IPS DF 4.7 (cell line): ENCODE measurements at regions not wholly inside any gene's neighbourhood (a gene's known extent, or its start where the extent isn't known, plus 50 kb on each side); places are given as distances from the start of the nearest gene placed in this dataset.
"Not testable (repeated sequence)": the region's sequence is repeated elsewhere in the genome, so short reads cannot be mapped to it uniquely, and the experiment has no call there.

ENCODE experiments used
- DNase-seq: peaks from one replicate; pipeline ENCODE4 v3.0.0-alpha.2; 2013; ENCODE audit warnings: low spot score; ENCODE audit errors: extremely low read depth

GRCh38 chr16:72729552-72729951 lies 318.4 kb downstream of the ZFHX3 start:
- not testable (repeated sequence) for DNase-seq

GRCh38 chr16:72728516-72728915 lies 319.4 kb downstream of the ZFHX3 start:
- no peak for DNase-seq

- DNase-seq: no peak
Observed at GRCh38 chr16:72727565-72727964, 320.4 kb downstream of the ZFHX3 start.

GRCh38 chr16:72725643-72726042 lies 322.3 kb downstream of the ZFHX3 start:
- no peak for DNase-seq

- no peak for DNase-seq
Observed at GRCh38 chr16:72723781-72724180, 324.1 kb downstream of the ZFHX3 start.

GRCh38 chr16:72722552-72722951 lies 325.4 kb downstream of the ZFHX3 start:
- peak; percentile 44 for DNase-seq

- DNase-seq: no peak
Observed at GRCh38 chr16:72721981-72722380, 325.9 kb downstream of the ZFHX3 start.

DNA sequence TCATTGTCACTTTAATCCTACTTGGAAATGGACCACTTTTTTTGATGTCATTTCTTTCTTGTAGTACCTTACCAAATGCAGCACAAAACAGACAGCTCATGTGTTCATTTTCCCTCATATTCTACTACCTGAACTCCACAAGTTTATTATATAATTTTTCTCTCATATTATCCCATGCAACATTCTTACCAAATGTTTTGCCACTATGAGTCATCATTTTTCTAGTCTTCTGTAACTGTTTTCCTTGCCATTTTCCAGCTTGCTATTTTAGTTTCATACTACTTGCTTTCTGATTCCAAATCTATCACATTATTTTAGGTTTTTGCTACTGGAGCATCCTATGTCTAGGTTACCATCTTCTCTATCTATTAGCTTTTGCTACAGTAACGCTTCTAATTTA lies 332.7 kb downstream of the ZFHX3 start:
- DNase-seq: no peak

DNA sequence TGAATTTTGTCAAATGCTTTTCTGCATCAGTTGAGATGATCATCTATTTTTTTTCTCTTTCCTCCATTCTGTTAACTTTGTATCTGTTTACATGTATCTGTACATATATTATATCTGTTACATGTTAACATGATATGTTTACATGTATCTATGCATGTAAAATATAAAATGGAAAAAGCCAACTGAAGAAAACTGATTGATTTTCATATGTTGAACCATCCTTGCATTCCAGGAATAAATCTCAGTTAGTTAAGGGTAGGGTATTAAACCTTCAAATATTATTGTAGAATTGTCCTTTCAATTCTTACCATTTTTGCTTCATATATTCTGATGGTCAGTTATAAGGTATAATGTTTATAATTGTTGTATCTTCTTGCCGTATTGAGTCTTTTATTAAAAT lies 336.1 kb downstream of the ZFHX3 start:
- DNase-seq: no peak

GRCh38 chr16:72705801-72706200 lies 342.1 kb downstream of the ZFHX3 start:
- no peak for DNase-seq

DNA sequence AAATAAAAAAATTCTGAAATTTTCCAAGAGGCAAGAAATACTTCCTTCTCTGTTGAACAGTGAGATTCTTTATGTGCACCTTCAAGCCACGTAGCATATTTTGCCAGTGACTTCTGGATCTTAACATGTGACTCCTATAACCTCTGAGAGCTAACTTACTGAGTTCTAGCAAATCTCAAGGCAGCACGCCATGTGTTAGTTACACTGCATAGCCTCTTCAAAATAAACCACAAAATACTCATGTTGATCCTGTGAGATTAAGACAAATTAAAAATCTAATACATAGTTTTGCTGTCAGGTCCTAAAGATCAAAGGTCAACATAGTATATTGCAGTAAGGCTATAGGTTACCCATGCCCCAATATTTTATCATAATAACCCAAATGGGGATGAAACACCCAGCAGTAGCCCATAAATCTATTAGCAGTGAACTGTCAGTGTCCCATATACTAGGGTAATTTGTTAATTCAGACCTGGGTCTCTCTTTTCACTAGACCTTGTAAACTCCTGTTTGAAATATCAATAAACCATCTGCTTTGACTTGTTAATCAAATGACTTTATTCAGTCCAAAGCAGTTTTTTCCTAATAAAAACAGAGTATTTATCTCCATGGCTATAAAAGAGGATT lies 343.1 kb downstream of the ZFHX3 start:
- DNase-seq: no peak

GRCh38 chr16:72689851-72690250 lies 358.1 kb downstream of the ZFHX3 start:
- no peak for DNase-seq

DNA sequence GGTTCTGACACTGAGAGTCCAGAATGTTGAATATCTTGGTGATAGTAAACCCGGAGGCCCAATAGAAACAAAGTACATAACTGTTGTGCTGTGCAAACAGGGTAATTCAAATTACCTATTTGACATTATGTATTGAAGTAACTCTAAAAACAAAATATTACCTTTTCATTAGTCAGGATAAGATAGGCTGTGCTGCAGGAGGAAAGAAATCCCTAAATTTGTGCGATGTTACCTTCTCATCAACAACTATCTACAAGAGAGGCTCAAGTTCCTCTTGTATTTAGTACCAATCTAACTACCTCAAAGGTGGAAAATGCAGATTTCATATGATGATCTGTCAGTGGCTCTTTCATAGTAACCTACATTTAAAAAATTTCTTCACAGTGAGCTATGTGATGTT lies 367.2 kb downstream of the ZFHX3 start:
- DNase-seq: no peak

- no peak for DNase-seq
Observed at GRCh38 chr16:72679856-72680255, 368.1 kb downstream of the ZFHX3 start.

DNA sequence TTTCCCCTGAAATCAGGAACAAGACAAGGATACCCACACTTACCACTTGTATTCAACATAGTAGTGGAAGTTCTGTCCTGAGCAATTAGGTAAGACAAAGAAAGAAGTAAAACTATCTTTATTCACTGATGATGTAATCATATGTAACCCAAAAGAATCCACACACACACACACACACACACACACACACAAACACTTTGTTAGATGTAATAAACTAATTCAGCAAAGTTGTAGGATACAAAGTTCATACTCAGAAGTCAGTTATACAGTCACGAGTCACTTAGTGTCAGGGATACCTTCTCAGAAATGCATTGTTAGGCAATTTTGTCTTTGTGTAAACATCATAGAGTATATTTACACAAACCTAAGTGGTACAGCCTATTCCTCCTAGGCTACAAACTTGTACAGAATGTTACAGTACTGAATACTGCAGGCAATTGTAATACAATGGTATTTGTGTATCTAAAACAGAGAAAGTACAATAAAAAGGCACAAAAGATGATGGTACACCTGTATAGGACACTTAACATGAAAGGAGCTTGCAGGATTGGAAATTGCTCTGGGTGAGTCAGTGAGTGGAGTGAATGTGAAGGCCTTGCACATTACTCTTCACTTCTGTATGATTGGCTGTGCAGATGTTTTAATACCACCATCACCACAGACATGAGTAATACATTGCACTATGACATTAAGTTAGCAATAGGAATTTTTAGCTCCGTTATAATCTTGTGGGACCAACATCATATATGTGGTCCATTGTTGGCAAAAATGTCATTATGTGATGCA lies 370.1 kb downstream of the ZFHX3 start:
- no peak for DNase-seq

GRCh38 chr16:72673118-72673517 lies 374.8 kb downstream of the ZFHX3 start:
- no peak for DNase-seq

- DNase-seq: no peak
Observed at GRCh38 chr16:72666267-72666666, 381.7 kb downstream of the ZFHX3 start.

GRCh38 chr16:72665701-72666100 lies 382.2 kb downstream of the ZFHX3 start:
- DNase-seq: no peak

DNA sequence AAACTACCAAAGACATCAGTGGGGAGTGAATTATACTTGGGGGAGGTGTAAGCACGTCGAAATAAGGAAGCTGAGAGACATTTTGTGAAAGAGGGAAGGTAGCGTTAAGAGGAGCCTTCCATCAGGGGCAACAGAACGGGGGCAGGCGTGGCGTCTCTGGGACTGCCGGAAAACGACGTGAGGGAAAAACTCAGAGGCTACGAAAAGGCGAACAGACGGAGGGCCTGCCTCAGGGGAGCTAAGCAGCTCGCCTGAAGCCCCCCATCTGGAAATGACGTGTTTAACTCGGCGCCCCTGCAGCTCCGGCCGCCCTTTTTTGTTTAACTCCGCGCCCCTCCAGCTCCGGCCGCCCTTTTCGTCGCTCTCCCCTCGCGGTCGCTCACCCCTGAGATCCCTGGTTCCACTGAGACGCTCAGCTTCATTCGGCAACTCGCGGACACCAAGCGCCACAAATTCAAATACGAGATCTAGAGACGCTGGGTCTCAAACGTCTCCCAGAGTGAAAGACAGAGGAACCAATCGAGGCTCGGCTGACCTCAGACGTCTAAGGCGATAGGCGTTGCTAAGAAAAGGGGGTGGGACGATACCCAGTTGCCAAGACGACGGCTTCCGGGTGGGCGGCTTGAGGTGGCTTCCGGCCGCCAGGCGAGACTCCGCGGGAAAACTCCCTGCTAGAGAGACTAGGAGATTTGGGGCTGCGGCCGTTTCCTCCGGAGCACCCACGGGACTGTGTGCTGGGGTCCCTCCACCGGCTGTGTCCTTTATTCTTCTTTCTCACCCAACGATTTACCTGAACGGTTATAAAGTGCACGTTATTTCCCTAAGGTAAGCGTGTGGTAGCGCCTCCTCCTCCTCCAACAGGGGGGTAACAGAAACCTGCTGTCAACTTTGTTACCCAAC lies 383.2 kb downstream of the ZFHX3 start:
- DNase-seq: peak; percentile 93

DNA sequence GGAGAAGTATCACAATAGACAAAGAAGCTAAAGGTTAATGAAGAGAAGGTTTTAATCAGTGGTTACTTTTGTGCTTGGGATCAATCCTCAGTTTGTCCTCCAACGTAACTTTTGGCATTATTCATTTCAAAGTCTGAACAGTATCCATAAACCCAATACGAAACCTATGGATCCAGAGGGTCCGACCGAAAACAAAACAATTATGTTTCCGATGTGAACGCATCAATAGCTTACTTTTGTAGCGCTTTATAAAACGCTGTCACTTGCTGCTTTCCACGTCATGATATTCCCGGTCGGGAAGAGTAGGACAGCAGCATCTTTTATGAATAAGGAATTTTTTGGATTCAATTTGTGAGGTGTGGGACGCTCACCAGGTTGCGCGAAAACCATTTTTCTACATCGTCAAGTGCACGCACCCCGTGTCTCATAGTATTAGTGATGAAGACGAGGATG lies 383.8 kb downstream of the ZFHX3 start:
- DNase-seq: no peak

DNA sequence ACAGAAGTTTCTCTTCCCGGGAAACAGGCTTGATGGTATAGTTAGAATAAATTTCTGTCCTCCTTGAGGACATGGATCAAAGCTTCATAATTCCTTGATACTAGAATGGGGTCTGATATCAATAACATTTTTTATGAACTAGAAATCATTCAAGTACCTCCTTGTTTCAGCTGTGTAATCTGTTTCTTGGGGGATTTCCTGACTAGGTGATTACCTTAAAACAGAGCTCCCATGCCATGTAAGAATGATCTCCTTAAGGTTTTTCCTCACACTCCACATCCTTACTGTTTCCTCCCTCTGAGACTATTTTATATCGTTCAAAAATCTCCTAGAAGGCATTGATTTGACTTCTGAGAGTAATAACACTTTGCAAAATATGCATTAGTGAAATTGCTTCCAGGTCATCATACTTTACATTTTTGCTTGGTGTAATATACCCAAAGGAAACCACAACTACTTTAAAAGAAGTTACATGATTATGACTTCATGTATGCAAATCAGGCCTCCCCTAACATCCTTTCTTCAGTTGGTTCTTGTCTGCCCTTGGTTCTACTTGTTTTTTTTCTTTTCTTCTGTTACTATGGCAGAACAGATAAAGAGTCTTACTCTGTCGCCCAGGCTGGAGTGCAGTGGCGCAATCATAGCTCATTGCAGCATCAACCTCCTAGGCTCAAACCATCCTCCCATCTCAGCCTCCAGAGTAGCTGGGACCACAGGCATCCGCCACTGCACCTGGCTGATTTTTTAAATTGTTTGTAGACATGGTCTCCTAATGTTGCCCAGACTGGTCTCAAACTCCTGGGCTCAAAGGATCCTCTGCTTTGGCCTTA lies 388.8 kb downstream of the ZFHX3 start:
- no peak for DNase-seq
